Lower leg skin (tissue), 3 donors: ENCODE measurements at regions not wholly inside any gene's neighbourhood (a gene's known extent, or its start where the extent isn't known, plus 50 kb on each side); places are given as distances from the start of the nearest gene placed in this dataset.

Source experiments
- POLR2A ChIP-seq, 2 donors: fragments of 450-650 bp; IDR thresholded peaks; one replicate each; pipeline ENCODE4 v1.6.1; 2016 to 2017; ENCODE audit warnings: antibody characterized with exemption in 2 of 2, mild to moderate bottlenecking in 1 of 2, moderate library complexity in 1 of 2
- TF ChIP-seq, protein P1 (sequence below), 3 donors: fragments of 450-650 bp; IDR thresholded peaks; one replicate each; pipeline ENCODE4 v1.5.1; 2016; ENCODE audit warnings: antibody characterized with exemption in 3 of 3, mild to moderate bottlenecking in 3 of 3, moderate library complexity in 2 of 3

DNA sequence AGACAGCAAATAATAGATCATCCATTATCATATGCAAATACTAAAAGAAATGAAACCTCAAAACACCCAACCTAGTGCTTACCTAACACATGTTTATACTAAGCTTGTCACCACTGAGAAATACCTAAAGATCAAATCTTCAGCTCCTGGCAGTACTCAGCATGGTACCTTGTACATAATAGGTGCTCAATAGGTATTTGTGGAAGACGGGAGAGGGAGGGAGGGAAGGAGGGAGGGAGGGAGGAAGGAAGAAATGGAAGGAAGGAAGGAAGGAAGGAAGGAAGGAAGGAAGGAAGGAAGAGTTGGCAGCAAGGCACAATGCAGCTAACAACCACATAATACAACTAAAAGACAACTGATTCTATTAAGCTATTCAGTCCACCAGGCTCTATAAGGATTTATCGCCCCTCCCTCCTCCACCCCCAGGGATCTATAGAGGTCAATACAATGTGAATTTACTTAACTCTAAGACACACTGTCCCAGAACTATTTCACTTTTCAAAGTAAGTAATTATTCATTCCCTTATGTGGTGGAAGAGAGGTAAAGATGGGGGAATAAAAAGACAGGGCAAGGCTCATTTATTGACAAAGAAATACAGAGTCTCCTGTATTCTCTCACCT lies 328.9 kb downstream of the PAPSS1 start:
- no peak for TF ChIP-seq POLR2A (IDR thresholded peaks at IDR 0.05)
- TF ChIP-seq, protein P1, sequence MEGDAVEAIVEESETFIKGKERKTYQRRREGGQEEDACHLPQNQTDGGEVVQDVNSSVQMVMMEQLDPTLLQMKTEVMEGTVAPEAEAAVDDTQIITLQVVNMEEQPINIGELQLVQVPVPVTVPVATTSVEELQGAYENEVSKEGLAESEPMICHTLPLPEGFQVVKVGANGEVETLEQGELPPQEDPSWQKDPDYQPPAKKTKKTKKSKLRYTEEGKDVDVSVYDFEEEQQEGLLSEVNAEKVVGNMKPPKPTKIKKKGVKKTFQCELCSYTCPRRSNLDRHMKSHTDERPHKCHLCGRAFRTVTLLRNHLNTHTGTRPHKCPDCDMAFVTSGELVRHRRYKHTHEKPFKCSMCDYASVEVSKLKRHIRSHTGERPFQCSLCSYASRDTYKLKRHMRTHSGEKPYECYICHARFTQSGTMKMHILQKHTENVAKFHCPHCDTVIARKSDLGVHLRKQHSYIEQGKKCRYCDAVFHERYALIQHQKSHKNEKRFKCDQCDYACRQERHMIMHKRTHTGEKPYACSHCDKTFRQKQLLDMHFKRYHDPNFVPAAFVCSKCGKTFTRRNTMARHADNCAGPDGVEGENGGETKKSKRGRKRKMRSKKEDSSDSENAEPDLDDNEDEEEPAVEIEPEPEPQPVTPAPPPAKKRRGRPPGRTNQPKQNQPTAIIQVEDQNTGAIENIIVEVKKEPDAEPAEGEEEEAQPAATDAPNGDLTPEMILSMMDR (IDR thresholded peaks at IDR 0.05) = no peak
